HFF-Myc (cell line): ENCODE measurements at regions not wholly inside any gene's neighbourhood (a gene's known extent, or its start where the extent isn't known, plus 50 kb on each side); places are given as distances from the start of the nearest gene placed in this dataset.
"Not testable (repeated sequence)": the region's sequence is repeated elsewhere in the genome, so short reads cannot be mapped to it uniquely, and the experiment has no call there.

Experiments
- DNase-seq: peaks from one replicate; pipeline ENCODE4 v3.0.0-alpha.2; 2011; ENCODE audit warnings: low read depth; ENCODE audit errors: extremely low read depth
- H3K4me3 ChIP-seq: replicated peaks from 2 replicates; pipeline ENCODE4 v1.5.1; 2011; ENCODE audit warnings: low read depth, mild to moderate bottlenecking, control low read depth, low read length

DNA sequence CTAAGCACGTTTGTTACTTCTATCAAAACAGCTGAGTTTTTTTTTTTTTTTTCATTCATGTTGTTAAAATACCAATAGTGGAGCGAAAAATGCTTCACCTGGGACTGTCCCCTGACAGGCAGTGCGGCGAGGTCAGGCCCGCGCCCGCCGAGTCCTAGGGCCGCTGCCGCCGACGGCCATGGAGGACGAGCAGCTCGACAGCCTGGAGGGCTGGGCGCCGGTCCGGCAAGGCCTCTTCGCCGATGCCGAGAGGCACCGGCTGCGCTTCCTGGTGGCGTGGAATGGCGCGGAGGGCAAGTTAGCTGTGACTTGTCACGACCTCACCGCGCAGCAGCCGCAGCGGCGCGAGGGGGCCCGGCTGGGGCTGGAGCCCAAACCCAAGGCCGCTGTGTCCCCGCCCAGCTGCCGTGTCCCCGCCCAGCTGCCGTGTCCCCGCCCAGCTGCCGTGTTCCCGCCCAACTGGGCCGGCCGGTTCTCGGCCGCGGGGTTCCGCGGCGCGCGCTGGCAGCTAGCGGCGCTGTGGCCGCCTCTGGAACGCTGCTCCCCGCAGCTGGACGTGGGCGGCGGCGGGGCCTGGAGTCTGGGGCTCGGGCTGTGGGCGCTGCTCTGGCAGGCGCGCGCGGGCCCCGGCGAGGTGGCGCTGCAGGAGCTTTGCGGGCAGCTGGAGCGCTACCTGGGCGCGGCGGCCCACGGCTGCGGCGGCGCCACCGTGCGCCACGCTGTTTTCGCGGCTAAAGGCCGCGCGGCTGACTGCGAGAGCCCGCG lies 56.7 kb upstream of the GOLGA8R start:
- H3K4me3 ChIP-seq = peak overlapping the region; percentile 15; the same call in 1 of the 2 replicates
- not testable (repeated sequence) for DNase-seq

DNA sequence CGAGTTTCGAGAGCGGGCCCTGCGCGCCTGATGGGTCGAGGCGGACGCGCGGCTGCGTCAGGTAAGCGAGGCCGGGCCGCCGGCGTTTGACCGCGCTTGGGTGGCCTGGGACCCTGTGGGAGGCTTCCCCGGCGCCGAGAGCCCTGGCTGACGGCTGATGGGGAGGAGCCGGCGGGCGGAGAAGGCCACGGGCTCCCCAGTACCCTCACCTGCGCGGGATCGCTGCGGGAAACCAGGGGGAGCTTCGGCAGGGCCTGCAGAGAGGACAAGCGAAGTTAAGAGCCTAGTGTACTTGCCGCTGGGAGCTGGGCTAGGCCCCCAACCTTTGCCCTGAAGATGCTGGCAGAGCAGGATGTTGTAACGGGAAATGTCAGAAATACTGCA lies 57.3 kb upstream of the GOLGA8R start:
- H3K4me3 ChIP-seq = peak overlapping the region; percentile 15; the same call in 1 of the 2 replicates
- DNase-seq = not testable (repeated sequence)

DNA sequence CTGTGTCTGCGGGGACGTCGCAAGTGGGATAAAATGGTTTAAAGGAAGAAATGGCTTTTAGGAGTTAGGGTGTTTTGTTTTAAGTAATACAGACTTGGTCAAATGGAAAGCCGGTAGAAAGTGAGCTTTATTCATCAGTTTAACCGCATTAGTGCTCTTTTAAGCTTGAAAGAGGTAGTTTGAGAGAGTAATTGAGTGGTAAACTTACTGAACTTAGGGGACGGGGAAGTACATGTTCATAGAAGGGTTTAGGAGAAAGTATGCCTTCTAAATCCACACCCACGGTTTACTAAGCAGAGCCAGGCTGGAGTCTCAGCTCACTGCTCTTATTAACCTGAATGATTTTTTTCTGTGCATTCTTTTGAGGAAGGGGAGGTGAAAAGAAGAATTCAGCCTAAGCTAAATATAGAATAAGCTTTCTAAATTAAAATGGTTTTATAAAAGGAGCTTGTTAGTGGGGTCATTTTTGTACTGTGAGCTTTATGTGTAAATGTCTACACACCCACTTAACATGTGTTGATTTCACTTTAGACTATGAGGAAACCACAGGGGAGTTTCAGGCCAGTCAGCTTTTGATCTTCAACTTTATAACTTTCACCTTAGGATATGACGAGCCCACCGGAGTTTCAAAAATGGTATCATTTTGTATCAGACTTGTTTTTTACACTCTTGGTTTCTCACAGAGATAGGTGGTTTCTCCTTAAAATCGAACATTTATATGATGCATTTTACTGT lies 57.9 kb upstream of the GOLGA8R start:
- H3K4me3 ChIP-seq, DNase-seq: not testable (repeated sequence)

- not testable (repeated sequence) for H3K4me3 ChIP-seq, DNase-seq
These were observed 67.0 kb upstream of the GOLGA8Q start for GRCh38 chr15:30484887-30485286.

DNA sequence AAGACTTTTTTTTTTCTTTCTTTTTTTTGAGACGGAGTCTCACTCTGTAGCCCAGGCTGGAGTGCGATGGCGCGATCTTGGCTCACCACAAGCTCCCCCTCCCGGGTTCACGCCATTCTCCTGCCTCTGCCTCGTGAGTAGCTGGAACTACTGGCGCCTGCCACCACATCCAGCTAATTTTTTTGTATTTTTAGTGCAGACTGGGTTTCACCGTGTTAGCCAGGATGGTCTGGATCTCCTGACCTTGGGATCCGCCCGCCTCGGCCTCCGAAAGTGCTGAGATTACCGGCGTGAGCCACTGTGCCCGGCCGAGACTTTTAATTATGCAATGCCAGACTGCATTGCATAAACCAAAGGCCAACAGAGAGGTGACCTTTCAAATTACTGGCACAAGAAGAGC lies 62.6 kb upstream of the GOLGA8Q start:
- H3K4me3 ChIP-seq, DNase-seq: not testable (repeated sequence)

DNA sequence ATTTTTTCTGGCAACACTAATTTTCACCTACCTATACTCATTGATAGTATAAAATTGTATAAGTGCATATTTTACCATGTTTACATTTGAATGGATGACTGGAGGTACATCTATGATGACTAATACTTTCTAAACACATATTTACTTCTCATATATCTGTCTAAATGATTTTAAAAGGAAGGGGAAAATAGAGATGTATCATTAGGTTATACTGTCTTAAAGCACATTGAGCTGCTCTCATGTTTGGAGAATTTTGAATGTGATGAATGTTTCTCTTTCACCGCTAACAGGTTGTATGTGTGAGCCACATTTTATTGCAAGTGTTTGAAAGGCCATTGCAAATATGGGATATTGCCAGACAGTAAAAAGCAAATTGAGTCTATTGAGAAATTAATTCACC lies 61.5 kb upstream of the GOLGA8Q start:
- DNase-seq, H3K4me3 ChIP-seq: not testable (repeated sequence)

GRCh38 chr15:30493947-30494346 lies 57.9 kb upstream of the GOLGA8Q start:
- not testable (repeated sequence) for DNase-seq, H3K4me3 ChIP-seq

DNA sequence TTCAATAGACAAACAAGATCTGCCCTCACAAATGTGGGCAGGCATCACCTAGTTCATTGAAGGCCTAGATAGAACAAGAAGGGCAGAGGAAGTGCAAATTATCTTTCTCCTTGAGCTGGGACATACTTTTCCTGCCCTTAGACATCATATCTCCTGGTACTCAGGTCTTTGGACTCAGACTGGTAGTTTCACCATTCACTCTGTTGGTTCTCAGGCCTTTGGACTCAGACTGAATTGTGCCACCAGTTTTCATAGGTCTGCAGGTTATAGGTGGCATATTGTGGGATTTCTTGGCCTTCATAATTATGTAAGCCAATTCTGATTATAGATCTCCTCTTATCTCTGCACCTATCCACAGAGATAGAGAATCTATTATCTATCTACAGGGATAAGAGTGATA lies 54.6 kb upstream of the GOLGA8Q start:
- not testable (repeated sequence) for DNase-seq

GRCh38 chr15:30499233-30499632 lies 52.6 kb upstream of the GOLGA8Q start:
- H3K4me3 ChIP-seq, DNase-seq: not testable (repeated sequence)

More for the DNA sequence above, 54.6 kb upstream of the GOLGA8Q start:
- H3K4me3 ChIP-seq = not testable (repeated sequence)

DNA sequence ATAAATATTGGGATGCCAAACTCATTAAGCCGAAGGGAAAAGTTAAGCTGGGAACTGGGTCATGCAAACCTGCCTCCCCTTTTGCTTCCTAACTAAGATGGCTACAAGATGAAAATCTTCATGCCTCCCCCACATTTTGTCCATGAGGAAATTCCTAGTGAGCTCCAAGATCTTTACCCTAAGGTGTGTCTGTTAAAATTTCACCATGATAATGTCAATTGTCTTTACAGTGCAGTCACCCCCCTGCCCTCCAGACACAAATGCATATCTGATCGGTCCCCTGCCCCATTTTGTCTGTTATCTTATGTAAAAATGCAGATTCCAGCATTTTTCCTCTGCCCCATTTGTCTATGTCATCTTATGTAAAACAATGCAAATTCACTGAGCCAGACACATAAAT lies 51.3 kb upstream of the GOLGA8Q start:
- H3K4me3 ChIP-seq, DNase-seq: not testable (repeated sequence)
